ENCODE measurements at regions not wholly inside any gene's neighbourhood (a gene's known extent, or its start where the extent isn't known, plus 50 kb on each side); places are given as distances from the start of the nearest gene placed in this dataset.

DNA sequence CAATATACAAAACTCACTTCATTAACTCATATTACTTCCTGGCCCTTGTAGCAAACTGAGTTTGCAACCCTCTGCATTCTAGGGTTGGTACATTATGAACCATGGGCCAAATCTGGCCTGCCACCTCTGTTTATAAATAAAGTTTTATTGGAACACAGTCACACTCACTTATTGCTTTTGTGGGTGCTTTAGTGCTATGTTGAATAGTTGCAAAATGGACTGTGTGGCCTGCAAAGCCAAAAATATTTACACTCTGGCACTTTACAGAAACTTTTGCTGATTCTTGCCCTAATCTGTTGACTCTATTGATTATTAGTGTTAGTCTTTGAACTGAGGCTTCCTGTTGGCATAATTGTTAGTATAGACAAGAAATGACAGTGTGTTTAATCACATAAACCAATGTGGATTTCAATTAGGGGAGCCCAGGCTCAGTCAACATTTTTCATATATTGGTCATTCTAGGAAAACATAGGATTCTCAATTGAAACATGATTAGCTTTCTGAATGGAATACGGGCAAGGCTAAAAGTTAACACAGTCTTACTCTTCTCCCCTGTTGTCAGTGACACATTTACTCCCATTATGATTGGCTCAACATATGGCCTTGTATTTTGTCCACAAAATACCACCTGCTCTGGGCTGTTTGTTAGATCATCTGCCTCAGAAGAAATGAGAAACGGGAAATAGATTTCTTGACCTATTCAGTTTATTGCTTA is 241.9 kb upstream of the ZFP64 start (continued):
- no peak for TF ChIP-seq KDM5A (IDR thresholded peaks at IDR 0.05; ENCODE audit: borderline replicate concordance, low read length)
- no peak for TF ChIP-seq ZBTB38 (CRISPR knock-in tag; IDR thresholded peaks at IDR 0.05)
- TF ChIP-seq ELF1 (CRISPR knock-in tag; IDR thresholded peaks at IDR 0.05), result peak; percentile 64
- TF ChIP-seq, protein P1, sequence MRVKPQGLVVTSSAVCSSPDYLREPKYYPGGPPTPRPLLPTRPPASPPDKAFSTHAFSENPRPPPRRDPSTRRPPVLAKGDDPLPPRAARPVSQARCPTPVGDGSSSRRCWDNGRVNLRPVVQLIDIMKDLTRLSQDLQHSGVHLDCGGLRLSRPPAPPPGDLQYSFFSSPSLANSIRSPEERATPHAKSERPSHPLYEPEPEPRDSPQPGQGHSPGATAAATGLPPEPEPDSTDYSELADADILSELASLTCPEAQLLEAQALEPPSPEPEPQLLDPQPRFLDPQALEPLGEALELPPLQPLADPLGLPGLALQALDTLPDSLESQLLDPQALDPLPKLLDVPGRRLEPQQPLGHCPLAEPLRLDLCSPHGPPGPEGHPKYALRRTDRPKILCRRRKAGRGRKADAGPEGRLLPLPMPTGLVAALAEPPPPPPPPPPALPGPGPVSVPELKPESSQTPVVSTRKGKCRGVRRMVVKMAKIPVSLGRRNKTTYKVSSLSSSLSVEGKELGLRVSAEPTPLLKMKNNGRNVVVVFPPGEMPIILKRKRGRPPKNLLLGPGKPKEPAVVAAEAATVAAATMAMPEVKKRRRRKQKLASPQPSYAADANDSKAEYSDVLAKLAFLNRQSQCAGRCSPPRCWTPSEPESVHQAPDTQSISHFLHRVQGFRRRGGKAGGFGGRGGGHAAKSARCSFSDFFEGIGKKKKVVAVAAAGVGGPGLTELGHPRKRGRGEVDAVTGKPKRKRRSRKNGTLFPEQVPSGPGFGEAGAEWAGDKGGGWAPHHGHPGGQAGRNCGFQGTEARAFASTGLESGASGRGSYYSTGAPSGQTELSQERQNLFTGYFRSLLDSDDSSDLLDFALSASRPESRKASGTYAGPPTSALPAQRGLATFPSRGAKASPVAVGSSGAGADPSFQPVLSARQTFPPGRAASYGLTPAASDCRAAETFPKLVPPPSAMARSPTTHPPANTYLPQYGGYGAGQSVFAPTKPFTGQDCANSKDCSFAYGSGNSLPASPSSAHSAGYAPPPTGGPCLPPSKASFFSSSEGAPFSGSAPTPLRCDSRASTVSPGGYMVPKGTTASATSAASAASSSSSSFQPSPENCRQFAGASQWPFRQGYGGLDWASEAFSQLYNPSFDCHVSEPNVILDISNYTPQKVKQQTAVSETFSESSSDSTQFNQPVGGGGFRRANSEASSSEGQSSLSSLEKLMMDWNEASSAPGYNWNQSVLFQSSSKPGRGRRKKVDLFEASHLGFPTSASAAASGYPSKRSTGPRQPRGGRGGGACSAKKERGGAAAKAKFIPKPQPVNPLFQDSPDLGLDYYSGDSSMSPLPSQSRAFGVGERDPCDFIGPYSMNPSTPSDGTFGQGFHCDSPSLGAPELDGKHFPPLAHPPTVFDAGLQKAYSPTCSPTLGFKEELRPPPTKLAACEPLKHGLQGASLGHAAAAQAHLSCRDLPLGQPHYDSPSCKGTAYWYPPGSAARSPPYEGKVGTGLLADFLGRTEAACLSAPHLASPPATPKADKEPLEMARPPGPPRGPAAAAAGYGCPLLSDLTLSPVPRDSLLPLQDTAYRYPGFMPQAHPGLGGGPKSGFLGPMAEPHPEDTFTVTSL (CRISPR knock-in tag; IDR thresholded peaks at IDR 0.05; ENCODE audit: borderline replicate concordance), result peak; percentile 99
- TF ChIP-seq, protein P2, sequence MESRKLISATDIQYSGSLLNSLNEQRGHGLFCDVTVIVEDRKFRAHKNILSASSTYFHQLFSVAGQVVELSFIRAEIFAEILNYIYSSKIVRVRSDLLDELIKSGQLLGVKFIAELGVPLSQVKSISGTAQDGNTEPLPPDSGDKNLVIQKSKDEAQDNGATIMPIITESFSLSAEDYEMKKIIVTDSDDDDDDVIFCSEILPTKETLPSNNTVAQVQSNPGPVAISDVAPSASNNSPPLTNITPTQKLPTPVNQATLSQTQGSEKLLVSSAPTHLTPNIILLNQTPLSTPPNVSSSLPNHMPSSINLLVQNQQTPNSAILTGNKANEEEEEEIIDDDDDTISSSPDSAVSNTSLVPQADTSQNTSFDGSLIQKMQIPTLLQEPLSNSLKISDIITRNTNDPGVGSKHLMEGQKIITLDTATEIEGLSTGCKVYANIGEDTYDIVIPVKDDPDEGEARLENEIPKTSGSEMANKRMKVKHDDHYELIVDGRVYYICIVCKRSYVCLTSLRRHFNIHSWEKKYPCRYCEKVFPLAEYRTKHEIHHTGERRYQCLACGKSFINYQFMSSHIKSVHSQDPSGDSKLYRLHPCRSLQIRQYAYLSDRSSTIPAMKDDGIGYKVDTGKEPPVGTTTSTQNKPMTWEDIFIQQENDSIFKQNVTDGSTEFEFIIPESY (CRISPR knock-in tag; IDR thresholded peaks at IDR 0.05), result no peak
- no peak for TF ChIP-seq GPN1 (CRISPR knock-in tag; IDR thresholded peaks at IDR 0.05; ENCODE audit: borderline replicate concordance)
- TF ChIP-seq, protein P3, sequence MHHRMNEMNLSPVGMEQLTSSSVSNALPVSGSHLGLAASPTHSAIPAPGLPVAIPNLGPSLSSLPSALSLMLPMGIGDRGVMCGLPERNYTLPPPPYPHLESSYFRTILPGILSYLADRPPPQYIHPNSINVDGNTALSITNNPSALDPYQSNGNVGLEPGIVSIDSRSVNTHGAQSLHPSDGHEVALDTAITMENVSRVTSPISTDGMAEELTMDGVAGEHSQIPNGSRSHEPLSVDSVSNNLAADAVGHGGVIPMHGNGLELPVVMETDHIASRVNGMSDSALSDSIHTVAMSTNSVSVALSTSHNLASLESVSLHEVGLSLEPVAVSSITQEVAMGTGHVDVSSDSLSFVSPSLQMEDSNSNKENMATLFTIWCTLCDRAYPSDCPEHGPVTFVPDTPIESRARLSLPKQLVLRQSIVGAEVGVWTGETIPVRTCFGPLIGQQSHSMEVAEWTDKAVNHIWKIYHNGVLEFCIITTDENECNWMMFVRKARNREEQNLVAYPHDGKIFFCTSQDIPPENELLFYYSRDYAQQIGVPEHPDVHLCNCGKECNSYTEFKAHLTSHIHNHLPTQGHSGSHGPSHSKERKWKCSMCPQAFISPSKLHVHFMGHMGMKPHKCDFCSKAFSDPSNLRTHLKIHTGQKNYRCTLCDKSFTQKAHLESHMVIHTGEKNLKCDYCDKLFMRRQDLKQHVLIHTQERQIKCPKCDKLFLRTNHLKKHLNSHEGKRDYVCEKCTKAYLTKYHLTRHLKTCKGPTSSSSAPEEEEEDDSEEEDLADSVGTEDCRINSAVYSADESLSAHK (CRISPR knock-in tag; IDR thresholded peaks at IDR 0.05; ENCODE audit: borderline replicate concordance), result no peak
- no peak for TF ChIP-seq MZF1 (CRISPR knock-in tag; IDR thresholded peaks at IDR 0.05; ENCODE audit: borderline replicate concordance)
- TF ChIP-seq HOXA5 (CRISPR knock-in tag; IDR thresholded peaks at IDR 0.05), result no peak; the same call in 1 of the 2 replicates
- TF ChIP-seq TCF12 (IDR thresholded peaks at IDR 0.05), result no peak
- TF ChIP-seq TCF12 (CRISPR knock-in tag; IDR thresholded peaks at IDR 0.05), result 0 out of 2 replicates have a peak, but pooled peaks have one; percentile 4
- TF ChIP-seq AHR (CRISPR knock-in tag; IDR thresholded peaks at IDR 0.05), result no peak
- peak; percentile 18; the same call in 1 of the 2 replicates for TF ChIP-seq ATF1 (CRISPR knock-in tag; IDR thresholded peaks at IDR 0.05)
- TF ChIP-seq NBN (conservative IDR thresholded peaks at IDR 0.05), result no peak
- 0 out of 2 replicates have a peak, but pooled peaks have one; percentile 44 for TF ChIP-seq ZNF546 (CRISPR knock-in tag; conservative IDR thresholded peaks at IDR 0.05)
- TF ChIP-seq, protein P4, sequence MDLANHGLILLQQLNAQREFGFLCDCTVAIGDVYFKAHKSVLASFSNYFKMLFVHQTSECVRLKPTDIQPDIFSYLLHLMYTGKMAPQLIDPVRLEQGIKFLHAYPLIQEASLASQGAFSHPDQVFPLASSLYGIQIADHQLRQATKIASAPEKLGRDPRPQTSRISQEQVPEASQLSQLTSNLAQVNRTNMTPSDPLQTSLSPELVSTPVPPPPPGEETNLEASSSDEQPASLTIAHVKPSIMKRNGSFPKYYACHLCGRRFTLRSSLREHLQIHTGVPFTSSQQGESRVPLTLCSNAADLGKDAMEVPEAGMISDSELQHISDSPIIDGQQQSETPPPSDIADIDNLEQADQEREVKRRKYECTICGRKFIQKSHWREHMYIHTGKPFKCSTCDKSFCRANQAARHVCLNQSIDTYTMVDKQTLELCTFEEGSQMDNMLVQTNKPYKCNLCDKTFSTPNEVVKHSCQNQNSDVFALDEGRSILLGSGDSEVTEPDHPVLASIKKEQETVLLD (CRISPR knock-in tag; IDR thresholded peaks at IDR 0.05; ENCODE audit: low read depth), result no peak
- TF ChIP-seq JARID2 (CRISPR knock-in tag; IDR thresholded peaks at IDR 0.05; ENCODE audit: insufficient replicate concordance), result no peak
- no peak for TF ChIP-seq FIP1L1 (IDR thresholded peaks at IDR 0.05; ENCODE audit: borderline replicate concordance, insufficient read depth, low read depth, low read length)
- TF ChIP-seq ZFP41 (CRISPR knock-in tag; IDR thresholded peaks at IDR 0.05; ENCODE audit: borderline replicate concordance), result no peak
